SK-MEL-5 (cell line): ENCODE measurements at regions not wholly inside any gene's neighbourhood (a gene's known extent, or its start where the extent isn't known, plus 50 kb on each side); places are given as distances from the start of the nearest gene placed in this dataset.
A peak's percentile ranks its signal among the peaks of the same experiment; 100 is the strongest.
"Not testable (repeated sequence)": the region's sequence is repeated elsewhere in the genome, so short reads cannot be mapped to it uniquely, and the experiment has no call there.

Source experiments
- DNase-seq: peaks from one replicate; pipeline ENCODE4 v3.0.0-alpha.2; 2016; ENCODE audit warnings: low read depth, low spot score
- in situ Hi-C: cut with HindIII; loops from 2 replicates; pipeline ENCODE4 v1.10.0; 2016; ENCODE audit warnings: low sequenced_read_pairs, high pct_unique_total_duplicates, low pct_unique_long_range_greater_than_20kb

DNA sequence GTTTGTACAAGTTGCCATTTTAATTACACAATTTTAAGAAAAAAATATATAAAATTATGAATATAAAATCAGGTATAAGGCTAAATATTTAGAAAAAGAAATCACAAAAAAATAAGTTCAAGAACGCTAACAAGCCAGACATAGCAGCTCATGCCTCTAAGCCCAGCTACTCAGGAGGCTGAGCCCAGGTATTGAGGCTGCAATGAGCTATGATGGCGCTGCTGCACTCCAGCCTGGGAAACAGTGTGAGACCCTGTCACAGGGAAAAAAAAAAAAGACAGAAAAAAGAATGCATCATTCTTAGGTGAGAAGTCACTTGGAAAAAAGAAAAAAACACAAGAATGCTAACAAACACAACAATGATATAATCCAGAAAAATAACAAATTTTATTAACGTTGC lies 112.3 kb upstream of the PRDX6 start:
- in situ Hi-C loops: no loop called here
- DNase-seq: no peak

DNA sequence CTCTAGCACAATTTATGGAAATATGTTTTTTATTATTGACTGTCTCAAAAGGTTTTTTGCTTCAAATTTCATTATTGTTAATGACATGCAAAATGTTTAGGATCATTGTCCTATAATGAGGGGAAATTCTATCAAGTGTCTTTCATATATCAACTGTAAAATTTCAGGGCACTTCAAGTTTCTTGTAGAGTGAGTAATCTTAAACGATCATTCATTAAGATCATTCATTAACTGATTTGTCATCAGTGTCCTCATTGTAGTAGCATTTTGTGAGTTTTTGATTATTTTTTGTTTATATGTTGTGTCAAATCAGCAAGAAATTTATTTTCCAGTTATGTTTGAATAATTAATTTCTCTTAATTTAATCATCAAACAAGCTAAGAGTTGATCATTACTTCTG lies 111.8 kb upstream of the PRDX6 start:
- DNase-seq: no peak
- in situ Hi-C loops: no loop called here

DNA sequence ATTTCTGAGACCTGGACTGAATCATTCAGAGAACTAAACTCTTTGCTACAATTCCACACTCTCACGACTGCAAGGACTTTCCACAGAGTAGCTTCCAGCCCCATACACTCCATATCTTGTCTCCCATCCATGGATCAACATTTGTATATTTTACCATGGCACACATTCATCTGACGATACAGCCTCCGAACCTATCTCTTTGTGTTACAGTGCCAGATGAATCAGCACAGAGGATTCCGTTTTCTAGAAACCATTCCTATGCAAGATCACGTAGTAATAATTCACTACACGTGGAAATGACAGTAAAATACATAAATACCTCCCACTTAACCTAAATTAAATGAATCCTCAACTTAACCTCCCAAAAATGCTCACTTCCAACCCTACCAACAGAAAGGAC lies 110.0 kb upstream of the PRDX6 start:
- in situ Hi-C loops: no loop called here
- no peak for DNase-seq

GRCh38 chr1:173370586-173370985 lies 106.5 kb upstream of the PRDX6 start:
- in situ Hi-C loops, DNase-seq: not testable (repeated sequence)

DNA sequence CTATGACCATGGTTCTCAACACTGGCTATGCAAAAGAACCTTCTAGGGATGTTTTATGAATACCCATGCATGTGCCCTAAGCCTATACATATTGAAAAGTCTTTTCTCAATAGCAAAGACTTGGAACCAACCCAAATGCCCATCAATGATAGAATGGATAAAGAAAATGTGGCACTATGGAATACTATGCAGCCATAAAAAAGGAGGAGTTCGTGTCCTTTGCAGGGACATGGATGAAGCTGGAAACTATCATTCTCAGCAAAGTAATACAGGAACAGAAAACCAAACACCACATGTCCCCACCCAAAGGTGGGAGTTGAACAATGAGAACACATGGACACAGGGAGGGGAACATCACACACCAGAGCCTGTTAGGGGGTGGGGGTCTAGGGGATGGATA lies 101.1 kb upstream of the PRDX6 start:
- in situ Hi-C loops, DNase-seq: not testable (repeated sequence)

DNA sequence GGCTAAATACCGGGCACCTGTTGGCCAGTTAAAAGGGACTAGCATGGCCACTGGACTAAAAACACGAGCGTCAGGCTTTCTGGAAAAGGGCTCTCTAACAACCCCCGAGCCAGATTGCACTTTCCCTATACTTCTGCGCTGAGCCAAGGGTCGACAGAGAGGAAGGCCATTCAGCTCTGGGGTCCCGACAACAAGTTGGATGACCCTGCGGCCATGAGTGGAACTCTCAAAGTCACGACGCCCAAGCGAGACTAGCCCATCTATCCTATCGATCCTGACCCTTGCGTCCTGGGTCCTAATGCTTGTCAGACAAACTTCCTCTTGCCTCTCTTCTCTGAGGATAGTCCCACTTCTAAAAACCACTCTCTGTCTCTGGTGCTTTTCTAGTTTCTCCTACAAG lies 99.9 kb upstream of the PRDX6 start:
- no peak for DNase-seq
- in situ Hi-C loops: no loop called here

- in situ Hi-C loops: no loop called here
- DNase-seq: no peak
Measured at GRCh38 chr1:173383351-173383750, 93.8 kb upstream of the PRDX6 start.

DNA sequence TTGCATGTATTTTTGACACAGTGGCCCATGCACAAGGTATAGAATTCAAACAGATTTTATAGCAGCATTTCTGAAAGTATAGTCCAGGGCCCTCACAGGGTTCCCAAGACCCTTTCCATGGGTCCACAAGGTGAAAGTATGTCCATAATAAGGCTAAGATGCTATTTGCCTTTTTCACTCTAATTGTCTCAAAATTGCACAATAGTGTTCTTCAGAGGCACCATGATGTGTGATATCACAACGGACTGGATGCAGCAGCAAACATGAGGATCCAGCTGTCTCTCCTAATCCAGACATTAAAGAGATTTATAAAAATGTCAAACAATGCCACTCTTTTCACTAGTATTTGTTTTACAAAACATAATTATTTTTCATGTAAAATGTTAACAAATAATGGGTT lies 88.8 kb upstream of the PRDX6 start:
- in situ Hi-C loops: no loop called here
- no peak for DNase-seq

- peak; percentile 37 for DNase-seq
- in situ Hi-C loops: no loop called here
Measured at GRCh38 chr1:173392895-173393658, 84.1 kb upstream of the PRDX6 start.

DNA sequence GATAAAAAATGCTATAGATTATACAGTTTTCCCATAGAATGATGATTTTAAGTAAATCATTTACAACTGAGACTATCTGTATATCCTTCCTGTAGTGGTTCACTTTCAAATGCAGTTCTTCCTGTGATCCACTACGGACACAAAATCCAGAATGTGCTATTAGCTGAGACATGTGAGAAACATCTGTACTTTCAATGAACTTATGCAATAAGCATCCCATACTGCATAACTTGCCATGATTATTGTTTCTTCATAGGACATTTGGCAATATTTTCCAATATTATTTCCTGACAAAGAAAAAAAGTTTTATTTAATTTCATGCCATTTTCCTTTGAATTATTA lies 83.5 kb upstream of the PRDX6 start:
- in situ Hi-C loops: no loop called here
- DNase-seq: no peak

DNA sequence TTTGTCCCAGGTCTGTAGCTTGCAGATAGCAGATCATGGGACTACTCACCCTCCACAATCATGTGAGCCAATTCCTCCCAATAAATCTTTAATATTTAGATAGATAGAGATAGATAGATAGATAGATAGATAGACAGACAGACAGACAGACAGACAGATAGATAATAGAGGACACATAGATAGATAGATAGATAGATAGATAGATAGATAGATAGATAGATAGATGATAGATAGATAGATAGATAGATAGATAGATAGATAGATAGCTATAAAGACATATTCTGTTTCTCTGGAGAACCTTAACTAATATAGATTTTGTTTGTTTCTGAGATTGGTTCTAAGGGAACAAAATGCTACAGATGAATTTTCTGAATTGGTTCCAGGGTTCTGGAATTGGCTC lies 82.3 kb upstream of the PRDX6 start:
- DNase-seq, in situ Hi-C loops: not testable (repeated sequence)

- in situ Hi-C loops: no loop called here
- no peak for DNase-seq
Measured at GRCh38 chr1:173395762-173396161, 81.4 kb upstream of the PRDX6 start.

- in situ Hi-C loops: no loop called here
- peak; percentile 8 for DNase-seq
Measured at GRCh38 chr1:173400387-173400995, 76.6 kb upstream of the PRDX6 start.

GRCh38 chr1:173403996-173404395 lies 73.1 kb upstream of the PRDX6 start:
- DNase-seq: no peak
- in situ Hi-C loops: no loop called here

DNA sequence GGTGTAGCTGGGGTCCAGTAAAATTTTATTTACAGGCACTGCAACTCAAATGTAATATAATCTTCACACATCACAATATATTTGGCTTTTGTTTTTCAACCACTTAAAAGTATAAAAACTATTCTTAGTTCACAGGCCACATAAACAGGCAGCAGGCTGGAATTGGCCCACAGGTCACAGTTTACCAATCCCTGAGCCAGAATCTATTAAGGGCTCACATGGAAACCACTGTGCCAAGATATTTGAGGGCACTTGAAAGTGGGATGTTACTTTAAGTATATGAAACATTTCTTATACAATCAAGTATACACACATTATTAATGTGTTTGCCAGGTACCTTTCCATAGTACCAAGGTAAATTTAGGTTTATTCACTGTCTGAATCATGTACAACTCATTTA lies 71.9 kb upstream of the PRDX6 start:
- no peak for DNase-seq
- in situ Hi-C loops: no loop called here

DNA sequence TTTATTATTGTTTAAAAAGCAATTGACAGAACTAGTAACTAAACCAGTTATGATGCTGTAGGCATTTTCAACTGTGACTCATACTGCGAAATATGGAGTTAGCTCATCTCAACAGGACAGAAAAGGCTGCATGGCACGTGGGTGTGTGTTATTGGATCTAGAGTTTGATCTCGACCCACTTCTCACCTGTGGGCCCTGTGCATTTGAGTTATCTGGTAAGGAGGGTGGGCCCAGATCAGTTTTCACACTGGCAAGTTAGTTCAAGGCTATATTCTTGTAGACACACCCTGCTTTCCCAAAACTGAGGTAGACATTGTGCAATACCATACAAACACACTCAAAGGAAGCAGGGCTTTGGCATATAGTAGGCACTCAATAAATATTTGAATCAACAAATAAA lies 71.3 kb upstream of the PRDX6 start:
- in situ Hi-C loops: no loop called here
- no peak for DNase-seq

DNA sequence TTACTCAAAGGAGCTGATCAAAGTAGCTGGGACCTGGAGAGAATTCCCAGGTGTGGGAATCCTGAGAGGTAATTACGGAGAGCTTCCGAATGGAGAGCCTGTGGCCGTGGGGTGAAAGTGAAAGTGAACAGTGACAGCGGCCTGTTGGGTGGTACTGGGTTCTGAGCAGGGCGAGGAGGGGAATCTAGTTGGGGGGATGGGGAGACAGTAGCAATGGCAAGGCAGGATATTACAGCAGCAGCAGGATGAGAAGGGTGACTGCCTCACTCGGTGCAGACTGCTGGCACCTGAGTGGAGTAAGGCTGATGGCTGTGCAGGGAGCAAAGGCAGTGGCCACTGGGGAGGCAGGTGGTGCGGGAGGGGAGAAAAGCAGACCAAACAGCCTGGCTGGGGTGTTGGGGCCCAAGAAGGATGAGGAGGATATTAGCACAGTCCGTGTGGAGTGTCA lies 70.3 kb upstream of the PRDX6 start:
- no peak for DNase-seq
- in situ Hi-C loops: no loop called here

DNA sequence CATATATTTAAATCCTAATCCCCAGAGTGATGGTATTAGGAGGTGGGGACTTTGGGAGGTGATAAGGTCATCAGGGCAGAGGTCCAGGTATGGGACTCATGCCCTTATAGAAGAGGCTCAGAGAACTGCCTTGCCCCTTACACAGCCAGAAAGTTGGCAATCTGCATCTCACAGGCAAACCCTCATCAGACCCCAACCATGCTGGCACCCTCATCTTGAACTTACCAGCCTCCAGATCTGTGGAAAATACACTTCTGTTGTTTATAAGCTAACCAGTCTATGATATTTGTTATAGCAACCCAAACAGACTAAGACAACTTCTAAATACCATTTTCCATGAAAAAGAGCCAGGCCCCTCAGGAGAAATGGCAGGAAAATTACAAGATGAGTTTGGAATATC lies 69.3 kb upstream of the PRDX6 start:
- in situ Hi-C loops: no loop called here
- DNase-seq: no peak

DNA sequence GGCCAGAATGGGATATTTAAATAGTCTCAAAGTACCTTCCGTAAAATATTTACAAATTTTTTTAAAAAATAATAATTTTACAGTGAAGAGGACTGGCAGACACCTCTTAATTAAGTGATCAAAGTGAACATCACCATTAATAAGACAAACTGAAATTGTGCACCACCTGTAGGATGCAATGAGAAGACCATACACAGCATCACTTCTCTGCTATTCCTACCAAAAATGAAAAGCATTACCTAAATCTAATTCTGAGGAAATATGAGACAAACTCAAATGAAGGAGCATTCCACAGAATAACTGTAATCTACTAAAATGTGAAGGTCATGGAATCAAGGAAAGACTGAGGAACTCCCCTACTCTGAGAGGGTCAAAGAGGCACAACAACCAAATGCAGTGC lies 68.2 kb upstream of the PRDX6 start:
- DNase-seq: no peak
- in situ Hi-C loops: no loop called here
